ENCODE measurements at regions not wholly inside any gene's neighbourhood (a gene's known extent, or its start where the extent isn't known, plus 50 kb on each side); places are given as distances from the start of the nearest gene placed in this dataset.

- H3K4me3 Mint-ChIP-seq = no peak overlapping the region
Measured at GRCh38 chr5:73317523-73317922, 131.1 kb downstream of the FOXD1 start.

GRCh38 chr5:73314395-73315257 lies 134.0 kb downstream of the FOXD1 start:
- Mint-ChIP-seq H3K4me1 (peaks cover 2% of the 10 kb centered on the region), H3K27ac (no peak overlapping the region), H3K27me3 (peaks cover 49% of the 10 kb centered on the region), H3K4me3 (no peak overlapping the region), H3K9me3 (no peaks in the 10 kb centered on the region), H3K36me3 (ENCODE audit: low read depth) (no peaks in the 10 kb centered on the region)
- no peak for TF ChIP-seq CTCF (IDR thresholded peaks at IDR 0.05)
- ATAC-seq (ENCODE audit: low read depth) (no peak), DNase-seq (no peak)
- intact Hi-C loops (cut with micrococcal nuclease) = no loop called here
- ChIA-PET POLR2A (no interaction called here), CTCF (no interaction called here)

More at GRCh38 chr5:73317523-73317922, 131.1 kb downstream of the FOXD1 start:
- POLR2A ChIA-PET = no interaction called here
- intact Hi-C loops (cut with micrococcal nuclease) = no loop called here
- no peaks in the 10 kb centered on the region for H3K9me3 Mint-ChIP-seq
- DNase-seq = no peak
- no peak for TF ChIP-seq CTCF (IDR thresholded peaks at IDR 0.05)
- no peaks in the 10 kb centered on the region for H3K4me1 Mint-ChIP-seq
- ATAC-seq (ENCODE audit: low read depth) = no peak
- H3K27ac Mint-ChIP-seq = no peak overlapping the region
- peaks cover 41% of the 10 kb centered on the region for H3K27me3 Mint-ChIP-seq
- H3K36me3 Mint-ChIP-seq (ENCODE audit: low read depth) = no peaks in the 10 kb centered on the region
- CTCF ChIA-PET = interaction anchor here (0.7 kb wide), 1 partner anchor 15 kb away, joined by 3 read pairs; no protein-coding TSS in a partner anchor

DNA sequence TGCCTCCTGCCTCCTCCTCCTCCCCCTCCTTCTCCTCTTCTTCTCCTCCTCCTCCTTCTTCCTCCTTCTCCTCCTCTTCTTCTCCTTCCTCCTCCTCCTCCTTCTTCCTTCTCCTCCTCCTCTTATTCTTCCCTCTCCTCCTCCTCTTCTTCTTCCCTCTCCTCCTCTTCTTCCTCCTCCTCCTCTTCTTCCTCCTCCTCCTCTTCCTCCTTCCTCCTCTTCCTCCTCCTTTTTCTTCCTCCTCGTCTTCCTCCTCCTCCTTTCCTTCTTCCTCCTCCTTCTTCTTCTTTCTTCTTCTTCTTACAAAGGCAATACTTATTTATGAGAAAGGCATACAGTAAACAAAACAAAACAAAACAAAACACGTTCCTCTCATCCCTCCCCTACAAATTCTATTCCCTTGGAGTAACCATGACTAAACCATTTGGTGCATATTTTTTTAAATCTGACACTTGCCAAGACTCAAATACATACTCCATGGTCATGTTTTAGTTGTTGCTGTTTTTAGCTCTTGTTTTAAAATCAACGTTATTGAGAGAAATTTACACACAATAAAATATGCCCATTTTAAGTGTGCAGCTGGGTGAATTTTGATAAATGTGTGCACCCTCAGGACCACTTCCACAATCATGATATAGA lies 135.6 kb downstream of the FOXD1 start:
- ATAC-seq (ENCODE audit: low read depth) (no peak), DNase-seq (no peak)
- peaks cover 48% of the 10 kb centered on the region for H3K27me3 Mint-ChIP-seq
- no peaks in the 10 kb centered on the region for H3K9me3 Mint-ChIP-seq
- H3K4me1 Mint-ChIP-seq = peaks cover 2% of the 10 kb centered on the region
- ChIA-PET CTCF (no interaction called here), POLR2A (no interaction called here)
- H3K4me3 Mint-ChIP-seq = no peak overlapping the region
- intact Hi-C loops (cut with micrococcal nuclease) = no loop called here
- no peak for TF ChIP-seq CTCF (IDR thresholded peaks at IDR 0.05)
- no peaks in the 10 kb centered on the region for H3K36me3 Mint-ChIP-seq (ENCODE audit: low read depth)
- H3K27ac Mint-ChIP-seq = no peak overlapping the region

DNA sequence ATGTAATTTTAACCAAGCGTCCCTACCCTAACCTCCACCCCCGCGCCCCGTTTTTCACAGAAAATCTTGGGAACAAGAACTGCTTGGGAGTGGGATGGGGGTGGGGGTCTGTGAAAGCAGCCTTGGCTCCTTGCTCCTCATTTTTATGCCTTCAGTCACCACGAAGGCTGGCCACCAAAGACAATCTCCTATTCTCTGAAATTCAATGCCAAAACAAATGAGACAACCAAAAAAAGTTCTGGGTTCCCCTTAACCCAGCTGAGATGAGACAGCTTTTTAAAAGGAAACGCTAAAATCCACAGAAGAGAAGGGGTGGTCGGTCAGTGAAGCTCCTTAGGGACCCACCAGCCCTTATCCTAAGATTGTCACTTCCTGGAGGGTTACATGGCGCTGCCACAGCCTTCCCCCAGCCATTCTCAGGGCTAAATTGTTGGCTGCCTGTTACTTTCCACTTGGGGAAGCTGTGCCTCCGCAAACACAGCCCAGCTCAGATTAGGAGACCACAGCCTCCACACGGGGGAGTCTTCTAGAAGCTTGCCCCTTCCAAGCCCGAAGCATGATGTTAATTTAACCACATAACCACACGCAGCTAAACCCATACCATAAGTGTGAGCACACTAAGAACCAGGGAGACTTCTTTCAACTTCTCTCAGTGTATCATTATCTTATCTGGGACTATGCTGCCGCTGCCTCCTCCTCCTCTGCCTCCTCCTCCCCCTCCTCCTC lies 136.3 kb downstream of the FOXD1 start:
- Mint-ChIP-seq H3K4me3 (no peak overlapping the region), H3K4me1 (peaks cover 2% of the 10 kb centered on the region), H3K27ac (no peak overlapping the region), H3K27me3 (peaks cover 45% of the 10 kb centered on the region), H3K36me3 (ENCODE audit: low read depth) (no peaks in the 10 kb centered on the region), H3K9me3 (no peaks in the 10 kb centered on the region)
- ChIA-PET POLR2A (no interaction called here), CTCF (no interaction called here)
- no peak for TF ChIP-seq CTCF (IDR thresholded peaks at IDR 0.05)
- intact Hi-C loops (cut with micrococcal nuclease) = no loop called here
- no peak for ATAC-seq (ENCODE audit: low read depth)
- no peak for DNase-seq

Measured in activated B cell treated with CpG ODN at 0.5 μM for 24 hours (primary cell).